Loucy (cell line): ENCODE measurements at regions not wholly inside any gene's neighbourhood (a gene's known extent, or its start where the extent isn't known, plus 50 kb on each side); places are given as distances from the start of the nearest gene placed in this dataset.

Experiments
- CTCF ChIP-seq: fragments of 200-600 bp; sonication (generic); conservative IDR thresholded peaks from 2 replicates; pipeline ENCODE4 v1.5.1; 2014; ENCODE audit warnings: mild to moderate bottlenecking, antibody characterized with exemption, low read length
- EZH2phosphoT487 ChIP-seq: fragments of 200-600 bp; IDR thresholded peaks from 2 replicates; pipeline ENCODE4 v1.6.1; 2018; ENCODE audit warnings: antibody characterized with exemption, mild to moderate bottlenecking, moderate library complexity, borderline replicate concordance

DNA sequence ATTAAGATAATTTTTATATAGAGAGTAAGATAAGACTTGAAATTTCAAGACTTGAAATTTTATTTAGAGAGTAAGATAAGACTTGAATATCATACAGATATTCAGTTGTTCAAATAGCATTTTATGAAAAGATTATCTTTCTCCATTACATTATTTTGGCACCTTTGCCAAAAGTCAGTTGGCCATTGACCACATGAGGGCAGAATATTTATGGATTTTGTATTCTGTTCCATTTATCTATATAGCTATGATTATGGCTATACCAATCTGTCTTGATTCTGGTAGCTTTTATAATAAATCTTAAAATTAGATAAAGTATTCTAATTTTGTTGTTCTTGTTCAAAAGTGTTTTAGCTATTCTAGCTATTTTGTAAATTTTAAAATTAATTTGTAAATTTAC lies 537.9 kb upstream of the GJE1 start:
- TF ChIP-seq CTCF (no peak; the same call in 1 of the 2 replicates), EZH2phosphoT487 (no peak)
